ENCODE measurements at regions not wholly inside any gene's neighbourhood (a gene's known extent, or its start where the extent isn't known, plus 50 kb on each side); places are given as distances from the start of the nearest gene placed in this dataset.
A peak's percentile ranks its signal among the peaks of the same experiment; 100 is the strongest.
"Not testable (repeated sequence)": the region's sequence is repeated elsewhere in the genome, so short reads cannot be mapped to it uniquely, and the experiment has no call there.

DNA sequence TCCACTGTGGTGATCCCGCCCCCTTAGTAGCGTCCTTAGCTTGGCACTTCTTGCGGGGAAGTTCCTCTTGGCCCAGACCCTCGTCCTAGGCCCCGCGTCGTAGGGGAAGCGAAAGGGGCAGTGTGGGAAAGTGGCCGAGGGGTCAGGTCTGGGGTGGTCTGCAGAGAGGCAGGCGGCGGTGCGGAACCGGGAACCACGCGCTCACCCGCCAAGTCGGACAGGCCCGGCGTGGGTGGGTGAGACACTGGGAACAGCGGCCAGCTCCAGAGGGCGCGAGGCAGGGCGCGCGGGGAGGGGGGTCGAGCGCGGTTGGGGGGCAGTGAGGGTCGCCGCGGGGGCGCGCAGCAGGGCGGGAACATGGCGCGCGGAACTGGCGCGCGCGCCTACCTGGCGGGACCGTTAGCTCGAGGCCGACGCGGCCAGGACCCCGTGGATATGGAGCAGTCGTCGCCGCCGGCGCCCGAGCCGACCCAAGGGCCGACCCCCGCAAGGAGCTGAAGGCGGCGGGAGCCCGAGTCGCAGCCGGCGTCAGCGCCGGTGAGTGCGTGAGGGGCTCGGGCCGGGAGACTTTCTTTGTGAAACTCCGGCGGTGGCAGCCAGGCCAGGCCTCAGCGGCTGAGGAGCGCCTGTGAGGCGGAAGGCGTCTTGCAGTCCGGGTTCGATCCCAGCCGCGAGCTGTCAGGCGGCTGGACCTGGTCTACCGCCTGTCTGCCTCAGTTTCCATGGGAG lies 2896.7 kb upstream of the TEKT4 start:
- Mint-ChIP-seq H3K27me3 (ENCODE audit: unreplicated experiment) (peaks cover 3% of the 10 kb centered on the region), H3K36me3 (ENCODE audit: unreplicated experiment) (no peaks in the 10 kb centered on the region), H3K9me3 (ENCODE audit: unreplicated experiment) (peaks cover 1% of the 10 kb centered on the region), H3K27ac (ENCODE audit: unreplicated experiment) (no peak overlapping the region), H3K4me3 (ENCODE audit: unreplicated experiment) (peak overlapping the region; percentile 25), H3K4me1 (ENCODE audit: low read depth, unreplicated experiment) (no peaks in the 10 kb centered on the region)
- no peak for DNase-seq
- TF ChIP-seq, protein P1, sequence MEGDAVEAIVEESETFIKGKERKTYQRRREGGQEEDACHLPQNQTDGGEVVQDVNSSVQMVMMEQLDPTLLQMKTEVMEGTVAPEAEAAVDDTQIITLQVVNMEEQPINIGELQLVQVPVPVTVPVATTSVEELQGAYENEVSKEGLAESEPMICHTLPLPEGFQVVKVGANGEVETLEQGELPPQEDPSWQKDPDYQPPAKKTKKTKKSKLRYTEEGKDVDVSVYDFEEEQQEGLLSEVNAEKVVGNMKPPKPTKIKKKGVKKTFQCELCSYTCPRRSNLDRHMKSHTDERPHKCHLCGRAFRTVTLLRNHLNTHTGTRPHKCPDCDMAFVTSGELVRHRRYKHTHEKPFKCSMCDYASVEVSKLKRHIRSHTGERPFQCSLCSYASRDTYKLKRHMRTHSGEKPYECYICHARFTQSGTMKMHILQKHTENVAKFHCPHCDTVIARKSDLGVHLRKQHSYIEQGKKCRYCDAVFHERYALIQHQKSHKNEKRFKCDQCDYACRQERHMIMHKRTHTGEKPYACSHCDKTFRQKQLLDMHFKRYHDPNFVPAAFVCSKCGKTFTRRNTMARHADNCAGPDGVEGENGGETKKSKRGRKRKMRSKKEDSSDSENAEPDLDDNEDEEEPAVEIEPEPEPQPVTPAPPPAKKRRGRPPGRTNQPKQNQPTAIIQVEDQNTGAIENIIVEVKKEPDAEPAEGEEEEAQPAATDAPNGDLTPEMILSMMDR (IDR thresholded peaks at IDR 0.05; ENCODE audit: partially characterized antibody, unreplicated experiment): no peak

DNA sequence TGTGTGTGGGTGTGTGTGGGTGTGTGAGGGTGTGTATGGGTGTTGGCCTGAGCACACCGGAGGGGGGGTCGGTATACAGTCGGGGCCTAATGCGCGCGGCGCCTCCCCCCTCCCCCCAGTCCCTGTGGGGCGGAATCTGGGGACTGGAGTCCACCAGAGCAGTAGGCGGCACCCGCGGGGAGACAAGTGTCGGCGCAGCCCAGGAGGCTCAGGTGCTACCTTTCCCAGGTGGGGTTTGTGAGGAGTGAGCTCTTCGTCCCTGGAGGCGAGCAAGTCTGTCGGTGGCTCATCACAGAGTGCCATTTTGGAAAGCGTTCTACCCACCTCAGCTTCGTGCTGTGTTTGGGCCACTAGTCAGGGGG lies 2896.1 kb upstream of the TEKT4 start:
- H3K36me3 Mint-ChIP-seq (ENCODE audit: unreplicated experiment): no peaks in the 10 kb centered on the region
- TF ChIP-seq, protein P1 (IDR thresholded peaks at IDR 0.05; ENCODE audit: partially characterized antibody, unreplicated experiment): no peak
- no peak overlapping the region for H3K4me3 Mint-ChIP-seq (ENCODE audit: unreplicated experiment)
- H3K9me3 Mint-ChIP-seq (ENCODE audit: unreplicated experiment): peaks cover 1% of the 10 kb centered on the region
- H3K27ac Mint-ChIP-seq (ENCODE audit: unreplicated experiment): no peak overlapping the region
- no peak for DNase-seq
- H3K27me3 Mint-ChIP-seq (ENCODE audit: unreplicated experiment): peaks cover 3% of the 10 kb centered on the region
- H3K4me1 Mint-ChIP-seq (ENCODE audit: low read depth, unreplicated experiment): no peaks in the 10 kb centered on the region

DNA sequence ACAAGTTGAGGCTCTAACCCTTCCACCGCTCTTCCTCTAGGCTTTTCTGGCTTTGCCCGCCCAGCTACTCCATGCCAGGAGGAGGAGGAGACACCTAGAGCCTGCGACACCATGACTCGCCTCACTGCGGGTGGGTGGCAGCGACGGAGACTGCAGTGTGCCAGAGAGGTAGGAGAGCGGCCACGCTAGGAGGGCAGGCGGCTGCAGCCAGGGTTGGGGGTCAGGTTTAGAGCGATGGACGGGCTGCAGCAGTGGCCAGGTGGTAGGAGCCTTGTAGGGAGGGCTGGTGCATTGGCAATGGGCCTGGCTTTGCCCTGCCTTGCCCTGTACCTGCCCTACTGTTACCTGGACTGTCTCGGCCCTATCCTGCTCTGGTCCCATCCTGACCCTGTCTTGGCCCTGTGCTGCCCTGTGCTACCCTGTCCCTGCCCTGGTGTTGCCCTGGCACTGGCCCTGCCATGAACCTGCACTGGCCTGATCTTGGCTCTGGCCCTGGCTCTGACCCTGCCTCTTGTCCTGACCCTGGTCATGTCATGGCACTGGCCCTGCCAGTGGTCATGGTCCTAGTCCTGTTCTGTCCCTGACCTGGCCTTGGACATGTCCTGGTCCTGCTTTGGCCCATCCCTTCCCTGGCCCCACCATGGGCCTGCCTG lies 2890.1 kb upstream of the TEKT4 start:
- not testable (repeated sequence) for H3K36me3 Mint-ChIP-seq (ENCODE audit: unreplicated experiment); H3K27me3 Mint-ChIP-seq (ENCODE audit: unreplicated experiment); H3K9me3 Mint-ChIP-seq (ENCODE audit: unreplicated experiment); DNase-seq; H3K4me3 Mint-ChIP-seq (ENCODE audit: unreplicated experiment); H3K4me1 Mint-ChIP-seq (ENCODE audit: low read depth, unreplicated experiment); H3K27ac Mint-ChIP-seq (ENCODE audit: unreplicated experiment)

DNA sequence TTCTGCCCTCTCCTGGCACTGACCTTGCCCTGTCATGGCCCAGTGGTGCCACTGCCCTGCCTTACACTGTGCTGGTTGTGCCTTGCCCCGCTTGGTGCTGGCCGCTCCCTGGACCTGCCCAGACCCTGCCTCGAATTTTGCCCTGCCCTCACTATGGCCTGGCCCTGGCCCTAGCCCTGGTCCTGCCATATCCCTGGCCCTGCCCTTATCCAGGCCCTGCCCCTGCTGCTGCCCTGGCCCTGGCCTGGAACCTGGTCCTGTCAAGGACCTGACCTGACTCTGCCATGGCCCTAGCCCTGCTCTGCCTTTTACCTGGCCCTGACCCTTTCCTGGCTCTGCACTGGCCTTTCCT lies 2889.6 kb upstream of the TEKT4 start:
- not testable (repeated sequence) for DNase-seq; H3K36me3 Mint-ChIP-seq (ENCODE audit: unreplicated experiment); H3K9me3 Mint-ChIP-seq (ENCODE audit: unreplicated experiment); H3K27me3 Mint-ChIP-seq (ENCODE audit: unreplicated experiment); H3K4me3 Mint-ChIP-seq (ENCODE audit: unreplicated experiment); H3K4me1 Mint-ChIP-seq (ENCODE audit: low read depth, unreplicated experiment); H3K27ac Mint-ChIP-seq (ENCODE audit: unreplicated experiment)

DNA sequence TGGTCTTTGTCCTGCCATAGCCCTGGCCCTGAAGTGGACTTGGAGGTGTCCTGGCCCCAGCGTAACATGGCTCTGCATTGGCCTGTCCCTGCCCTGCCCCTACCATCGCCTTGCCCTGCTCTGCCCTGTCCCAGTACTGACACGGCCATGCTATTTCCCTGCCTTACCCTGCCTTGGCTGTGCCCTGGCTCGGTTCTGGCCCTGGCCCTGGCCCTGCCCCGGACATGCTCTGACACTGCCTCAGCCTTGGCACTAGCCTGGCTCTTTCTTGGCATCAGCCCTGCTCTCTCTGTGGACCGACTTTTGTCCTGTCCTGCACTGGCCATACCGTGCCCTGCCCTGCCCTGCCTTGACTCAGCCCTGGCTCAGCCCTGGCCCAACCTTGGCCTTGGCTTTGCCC lies 2889.0 kb upstream of the TEKT4 start:
- not testable (repeated sequence) for H3K4me1 Mint-ChIP-seq (ENCODE audit: low read depth, unreplicated experiment); H3K27ac Mint-ChIP-seq (ENCODE audit: unreplicated experiment); H3K4me3 Mint-ChIP-seq (ENCODE audit: unreplicated experiment); H3K36me3 Mint-ChIP-seq (ENCODE audit: unreplicated experiment); H3K27me3 Mint-ChIP-seq (ENCODE audit: unreplicated experiment); H3K9me3 Mint-ChIP-seq (ENCODE audit: unreplicated experiment); DNase-seq

DNA sequence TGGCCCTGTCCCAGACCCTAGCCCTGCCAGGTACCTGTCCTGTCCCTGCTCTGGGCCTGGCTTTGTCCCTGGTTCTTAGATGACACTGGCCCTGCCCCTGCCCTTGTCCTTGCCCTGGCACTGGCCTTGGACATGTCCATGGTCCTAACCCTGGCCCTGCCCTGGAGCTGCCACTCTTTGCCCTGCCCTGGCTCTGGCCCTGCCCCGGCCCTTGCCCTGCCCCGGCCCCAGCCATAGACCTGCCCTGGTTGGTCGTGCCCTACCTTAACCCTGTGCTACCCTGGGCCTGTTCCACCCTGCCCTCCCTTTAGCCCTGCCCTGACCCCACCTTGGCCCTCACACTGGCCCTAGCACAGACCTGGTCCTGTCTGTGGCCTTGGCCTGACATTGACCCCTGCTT lies 2888.0 kb upstream of the TEKT4 start:
- not testable (repeated sequence) for H3K27ac Mint-ChIP-seq (ENCODE audit: unreplicated experiment); H3K4me3 Mint-ChIP-seq (ENCODE audit: unreplicated experiment); DNase-seq; H3K27me3 Mint-ChIP-seq (ENCODE audit: unreplicated experiment); H3K36me3 Mint-ChIP-seq (ENCODE audit: unreplicated experiment); H3K9me3 Mint-ChIP-seq (ENCODE audit: unreplicated experiment); H3K4me1 Mint-ChIP-seq (ENCODE audit: low read depth, unreplicated experiment)

DNA sequence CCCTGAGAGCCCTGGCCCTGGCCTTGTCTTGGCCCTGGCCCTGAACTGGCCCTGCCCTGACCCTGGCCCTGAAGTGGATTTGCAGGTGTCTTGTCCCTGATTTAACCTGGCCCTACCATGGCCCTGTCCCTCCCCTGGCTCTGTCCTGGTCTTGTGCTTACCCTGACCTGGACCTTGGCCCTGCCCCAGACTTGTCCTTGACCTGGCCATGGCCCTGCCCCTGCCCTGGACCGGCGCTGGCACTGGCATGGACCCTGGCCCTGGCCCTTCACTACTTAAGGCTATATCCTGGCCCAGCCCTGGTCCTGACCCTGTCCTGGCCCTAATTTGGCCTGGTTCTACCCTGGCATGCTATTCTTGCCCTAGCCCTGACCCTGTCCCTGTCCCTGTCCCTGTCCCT lies 2887.5 kb upstream of the TEKT4 start:
- H3K9me3 Mint-ChIP-seq (ENCODE audit: unreplicated experiment); H3K4me1 Mint-ChIP-seq (ENCODE audit: low read depth, unreplicated experiment); DNase-seq; H3K4me3 Mint-ChIP-seq (ENCODE audit: unreplicated experiment); H3K27me3 Mint-ChIP-seq (ENCODE audit: unreplicated experiment); H3K27ac Mint-ChIP-seq (ENCODE audit: unreplicated experiment); H3K36me3 Mint-ChIP-seq (ENCODE audit: unreplicated experiment): not testable (repeated sequence)

DNA sequence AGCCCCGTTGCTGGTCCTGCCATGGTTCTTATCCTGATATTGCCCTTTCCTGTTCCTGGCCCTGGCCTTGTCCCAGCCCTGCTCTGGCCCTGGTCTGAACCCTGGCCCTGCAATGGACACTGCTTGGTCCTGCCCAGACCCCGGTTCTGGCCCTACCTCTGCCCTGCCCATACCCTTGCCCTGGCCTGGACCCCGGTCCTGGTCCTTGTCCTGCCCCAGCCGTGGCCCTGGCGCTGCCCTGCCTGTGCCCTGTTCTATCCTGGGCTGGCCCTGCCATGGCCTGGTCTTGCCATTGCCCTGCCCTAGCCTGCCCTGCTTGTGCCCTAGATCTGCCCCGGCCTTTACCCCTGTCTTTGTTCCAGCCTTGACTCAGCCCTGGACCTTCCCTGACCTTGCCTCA lies 2887.1 kb upstream of the TEKT4 start:
- H3K4me3 Mint-ChIP-seq (ENCODE audit: unreplicated experiment); H3K9me3 Mint-ChIP-seq (ENCODE audit: unreplicated experiment); H3K27ac Mint-ChIP-seq (ENCODE audit: unreplicated experiment); H3K27me3 Mint-ChIP-seq (ENCODE audit: unreplicated experiment); H3K36me3 Mint-ChIP-seq (ENCODE audit: unreplicated experiment); H3K4me1 Mint-ChIP-seq (ENCODE audit: low read depth, unreplicated experiment); DNase-seq: not testable (repeated sequence)

DNA sequence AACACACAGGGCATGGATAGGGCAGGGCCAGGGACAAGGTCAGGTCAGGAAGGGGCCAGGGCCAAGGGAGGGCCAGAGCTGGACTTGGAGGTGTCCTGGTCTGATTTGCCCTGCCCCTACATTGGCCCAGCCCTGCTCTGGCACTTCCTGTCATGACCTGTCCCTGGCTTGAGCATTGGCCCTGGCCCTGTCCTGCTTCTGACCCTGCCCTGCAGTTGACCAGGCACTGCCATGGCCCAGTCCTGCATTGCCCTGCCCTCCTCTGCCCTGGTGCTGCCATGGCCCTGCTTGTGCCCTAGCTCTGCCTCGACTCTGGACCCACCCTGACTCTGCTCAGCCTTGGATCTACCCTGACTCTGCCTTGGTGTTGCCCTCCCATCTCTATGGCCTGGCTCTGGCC lies 2885.7 kb upstream of the TEKT4 start:
- not testable (repeated sequence) for H3K4me1 Mint-ChIP-seq (ENCODE audit: low read depth, unreplicated experiment); DNase-seq; H3K27me3 Mint-ChIP-seq (ENCODE audit: unreplicated experiment); H3K27ac Mint-ChIP-seq (ENCODE audit: unreplicated experiment); H3K36me3 Mint-ChIP-seq (ENCODE audit: unreplicated experiment); H3K9me3 Mint-ChIP-seq (ENCODE audit: unreplicated experiment); H3K4me3 Mint-ChIP-seq (ENCODE audit: unreplicated experiment)

DNA sequence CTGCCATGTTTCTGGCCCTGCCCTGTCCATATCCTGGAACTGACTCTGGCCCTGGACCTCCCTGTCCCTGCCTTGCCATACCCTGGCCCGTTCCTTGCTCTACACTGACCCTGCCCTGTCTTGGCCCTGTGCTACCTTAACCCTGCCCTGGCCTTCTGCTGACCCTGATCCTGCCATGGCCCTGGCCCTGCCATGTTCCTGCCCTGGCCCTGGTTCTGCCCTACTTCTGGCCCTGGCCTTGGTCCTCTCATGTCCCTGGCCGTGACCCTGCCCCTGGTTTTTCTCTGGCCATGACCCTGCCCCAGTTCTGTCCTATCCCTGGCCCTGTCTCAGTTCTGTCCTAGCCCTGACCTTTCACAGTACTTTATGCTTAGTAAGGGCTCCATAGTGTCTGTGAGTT lies 2884.3 kb upstream of the TEKT4 start:
- not testable (repeated sequence) for DNase-seq; H3K27ac Mint-ChIP-seq (ENCODE audit: unreplicated experiment); H3K9me3 Mint-ChIP-seq (ENCODE audit: unreplicated experiment); H3K4me3 Mint-ChIP-seq (ENCODE audit: unreplicated experiment); H3K36me3 Mint-ChIP-seq (ENCODE audit: unreplicated experiment); H3K27me3 Mint-ChIP-seq (ENCODE audit: unreplicated experiment); H3K4me1 Mint-ChIP-seq (ENCODE audit: low read depth, unreplicated experiment)

DNA sequence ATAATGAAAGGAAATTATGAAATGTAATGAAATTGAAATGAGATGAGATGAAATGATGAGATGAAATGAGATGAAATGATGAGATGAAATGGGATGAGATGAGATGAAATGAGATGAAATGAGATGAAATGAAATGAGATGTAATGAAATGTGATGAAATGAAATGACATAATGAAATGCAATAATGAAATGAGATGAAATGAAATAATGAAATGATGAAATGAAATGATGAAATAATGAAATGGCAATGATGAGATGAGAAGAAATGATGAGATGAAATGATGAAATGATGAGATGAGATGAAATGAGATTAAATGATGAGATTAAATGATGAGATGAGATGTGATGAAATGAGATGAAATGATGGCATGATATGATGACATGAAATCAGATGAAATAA lies 2882.5 kb upstream of the TEKT4 start:
- H3K9me3 Mint-ChIP-seq (ENCODE audit: unreplicated experiment); H3K4me3 Mint-ChIP-seq (ENCODE audit: unreplicated experiment); DNase-seq; H3K4me1 Mint-ChIP-seq (ENCODE audit: low read depth, unreplicated experiment); H3K27ac Mint-ChIP-seq (ENCODE audit: unreplicated experiment); H3K36me3 Mint-ChIP-seq (ENCODE audit: unreplicated experiment); H3K27me3 Mint-ChIP-seq (ENCODE audit: unreplicated experiment): not testable (repeated sequence)

Data from glutamatergic neuron (in vitro differentiated cells).